Left renal cortex interstitium (tissue), 4 donors: ENCODE measurements at regions not wholly inside any gene's neighbourhood (a gene's known extent, or its start where the extent isn't known, plus 50 kb on each side); places are given as distances from the start of the nearest gene placed in this dataset.
A peak's percentile ranks its signal among the peaks of the same experiment; 100 is the strongest.

Experiments used
- DNase-seq, 4 donors: peaks; one replicate each; pipeline ENCODE4 v3.0.0-alpha.2; 2013; ENCODE audit warnings: low read depth in 4 of 4, low spot score in 2 of 4, missing footprints in 1 of 4

DNA sequence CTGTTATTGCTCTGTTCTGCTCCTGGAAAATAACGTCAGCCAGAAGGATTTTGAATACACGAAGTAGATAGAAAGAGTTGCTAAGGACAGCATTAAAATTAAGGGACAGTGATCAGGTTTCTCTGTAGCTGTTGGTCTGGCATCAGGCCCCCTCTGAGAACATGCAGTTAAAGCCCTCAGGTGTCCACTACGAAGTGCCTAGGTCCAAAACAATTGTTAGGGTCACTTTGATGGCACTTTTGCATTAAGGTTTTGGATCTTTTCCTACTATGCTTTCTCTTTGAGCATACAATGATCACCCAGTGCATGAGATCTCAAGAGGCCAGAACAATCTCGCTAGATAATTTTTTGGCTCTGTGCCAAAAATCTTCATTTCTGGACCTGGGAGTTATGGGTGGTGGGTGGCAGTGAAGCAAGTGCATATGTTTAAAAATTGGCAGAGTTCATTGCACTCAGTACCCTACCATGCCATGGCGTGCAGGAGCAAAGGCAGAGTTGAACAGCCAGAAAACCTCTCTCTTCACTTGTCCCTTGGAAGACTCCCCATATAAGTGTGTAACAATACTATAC, 797.6 kb downstream of the ROBO2 start:
- DNase-seq: no peak

GRCh38 chr3:77859156-77859555, 819.3 kb downstream of the ROBO2 start:
- no peak for DNase-seq

DNA sequence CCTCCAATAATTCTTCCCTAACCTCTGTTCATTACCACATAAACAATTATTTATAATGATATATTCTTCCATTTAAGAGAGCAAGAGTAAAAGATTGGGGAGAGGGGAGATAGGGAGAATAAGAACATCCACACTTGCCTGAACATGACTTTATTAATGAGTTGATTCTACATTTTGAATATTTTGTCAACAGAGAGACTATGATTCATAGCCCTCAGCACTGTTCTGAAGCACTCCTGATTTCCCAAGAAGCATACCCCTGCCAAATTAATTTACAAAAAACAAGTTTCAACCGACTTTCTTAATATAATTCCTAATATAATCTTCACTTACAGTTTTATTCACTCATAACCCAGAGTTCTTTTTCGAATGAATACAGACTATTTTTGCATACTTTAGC, 828.8 kb downstream of the ROBO2 start:
- DNase-seq: no peak

GRCh38 chr3:77869423-77869822, 829.5 kb downstream of the ROBO2 start:
- DNase-seq: no peak

DNA sequence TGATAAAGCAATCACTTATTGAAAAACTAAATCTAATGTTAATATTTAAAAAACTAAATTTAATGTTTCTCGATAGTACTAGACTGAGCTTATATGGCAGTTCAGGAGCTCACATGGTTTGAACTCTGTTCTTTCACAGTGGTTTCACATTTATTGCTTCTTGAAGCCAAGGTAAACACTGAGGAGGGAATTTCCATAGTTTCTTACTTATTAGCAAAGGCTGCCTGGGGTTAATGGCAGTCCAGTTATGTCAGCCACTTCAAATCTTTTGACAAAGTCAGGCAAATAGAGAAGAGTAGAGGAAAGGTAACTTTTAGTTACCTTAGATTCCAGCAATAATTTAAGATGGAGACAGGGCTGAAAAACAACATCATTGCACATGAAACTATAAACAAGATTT, 831.5 kb downstream of the ROBO2 start:
- no peak for DNase-seq

DNA sequence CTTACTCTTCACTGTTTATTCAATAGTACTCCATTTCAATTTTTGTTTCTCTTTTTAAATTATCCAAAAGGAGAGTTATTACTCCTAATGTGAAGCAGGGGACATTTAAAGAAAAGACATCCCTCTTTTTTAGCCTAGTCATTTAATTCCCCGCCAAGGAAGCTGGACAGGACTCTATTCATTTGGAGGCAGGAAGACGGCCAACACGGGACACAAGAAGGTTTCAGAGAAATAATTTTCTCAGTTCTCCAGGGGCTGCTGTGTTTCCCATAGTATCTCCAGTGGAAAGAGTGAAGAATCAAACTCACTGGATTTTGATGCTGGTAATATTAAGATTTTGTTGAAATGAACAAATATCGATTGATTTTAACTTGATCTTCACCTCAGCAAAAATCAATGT, 833.7 kb downstream of the ROBO2 start:
- DNase-seq: no peak

DNA sequence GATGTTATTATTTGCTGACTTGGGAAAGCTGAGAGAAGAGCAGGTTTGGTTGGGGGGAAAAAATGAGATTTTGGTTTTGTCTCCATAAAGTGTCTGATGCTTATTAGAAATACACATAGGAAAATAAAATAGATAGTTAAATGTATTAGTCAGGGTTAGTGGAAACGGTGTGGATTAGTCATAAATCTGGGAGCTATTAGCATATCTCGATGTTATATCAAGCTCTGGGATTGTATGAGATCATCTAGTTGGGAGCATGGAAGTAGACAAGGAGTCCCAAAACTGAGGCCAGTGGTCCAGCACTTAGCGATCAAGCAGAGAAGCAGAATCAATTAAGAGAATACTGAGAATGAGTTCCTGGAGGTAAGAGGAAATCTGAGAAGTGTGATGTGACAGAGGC, 845.5 kb downstream of the ROBO2 start:
- DNase-seq: no peak

GRCh38 chr3:77887611-77888010, 847.7 kb downstream of the ROBO2 start:
- DNase-seq: no peak

DNA sequence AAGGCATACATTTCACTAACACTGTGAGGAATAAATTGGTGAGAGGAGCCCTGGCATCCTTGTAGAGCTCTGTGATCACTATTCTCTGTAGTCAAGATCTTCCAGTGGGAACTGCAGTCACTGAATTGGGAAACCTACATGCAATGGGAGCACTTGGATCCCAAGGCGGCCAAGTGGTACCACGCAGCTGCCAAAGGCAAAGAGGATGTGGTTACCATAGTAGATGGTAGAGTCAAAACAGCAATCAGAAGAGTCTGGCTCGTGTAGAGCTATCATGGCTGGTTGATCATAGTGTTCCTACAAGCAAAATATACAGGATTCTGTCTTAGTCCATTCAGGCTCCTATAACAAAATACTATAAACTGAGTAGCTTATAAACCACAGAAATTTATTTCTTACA, 849.7 kb downstream of the ROBO2 start:
- no peak for DNase-seq

DNA sequence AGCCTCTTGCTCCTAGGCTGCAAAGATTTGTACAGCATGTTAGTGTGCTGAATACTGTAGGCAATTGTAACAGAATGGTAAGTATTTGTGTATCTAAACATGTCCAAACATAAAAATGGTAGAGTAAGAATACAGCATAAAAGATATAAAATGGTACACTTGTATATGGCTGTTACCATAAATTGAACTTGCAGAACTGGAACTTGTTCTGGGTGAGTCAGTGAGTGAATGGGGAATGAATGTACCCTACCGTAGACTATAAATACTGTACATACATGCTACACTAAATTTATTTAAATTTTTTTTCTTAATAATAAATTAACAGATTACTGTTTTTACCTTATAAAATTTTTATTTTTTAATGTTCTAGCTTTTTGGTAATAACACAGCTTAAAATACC, 858.7 kb downstream of the ROBO2 start:
- no peak for DNase-seq

DNA sequence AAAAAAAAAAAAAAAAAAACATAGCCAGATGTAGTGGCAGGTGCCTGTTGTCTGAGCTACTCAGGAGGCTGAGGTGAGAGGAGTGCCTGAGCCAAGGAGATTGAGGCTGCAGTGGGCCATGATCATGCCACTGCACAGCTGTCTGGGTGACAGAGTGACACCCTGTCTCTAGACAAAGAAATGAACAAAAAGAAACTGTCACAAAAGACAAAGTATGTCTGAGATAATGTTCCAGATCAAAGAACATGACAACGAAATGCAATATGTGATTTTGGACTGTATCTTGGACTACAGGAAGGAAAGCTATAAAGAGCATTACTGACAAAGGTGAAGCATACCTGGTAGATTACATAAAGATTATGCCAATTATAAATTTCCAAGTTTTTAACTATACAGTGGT, 862.8 kb downstream of the ROBO2 start:
- no peak for DNase-seq

DNA sequence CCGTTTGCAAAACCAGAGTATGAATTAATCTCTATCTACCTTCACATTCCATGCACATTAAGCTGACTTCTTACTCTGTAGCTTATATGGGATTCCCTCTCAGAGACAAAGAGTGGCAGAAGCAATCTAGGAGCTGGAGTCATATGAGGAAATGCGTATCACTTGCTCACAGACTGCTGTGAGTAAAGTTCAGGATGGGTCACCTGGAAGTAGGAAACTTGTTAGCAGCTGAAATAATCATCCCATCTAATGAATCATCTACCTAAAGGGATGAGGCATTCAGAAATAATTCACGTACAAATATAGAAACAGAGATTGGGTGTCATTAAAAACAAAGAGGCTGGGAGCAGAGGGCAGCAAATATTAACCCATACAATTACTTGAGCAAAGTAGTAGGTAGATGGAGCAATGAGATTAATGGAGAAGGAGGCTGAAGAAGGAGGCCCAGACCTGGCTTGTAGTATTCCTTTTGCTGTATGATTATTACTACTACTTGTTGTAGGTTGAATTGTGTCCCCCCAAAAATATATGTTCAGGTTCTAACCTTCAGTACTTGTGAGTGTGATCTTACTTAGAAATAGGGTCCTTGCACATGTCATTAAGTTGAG, 866.3 kb downstream of the ROBO2 start:
- DNase-seq: no peak

DNA sequence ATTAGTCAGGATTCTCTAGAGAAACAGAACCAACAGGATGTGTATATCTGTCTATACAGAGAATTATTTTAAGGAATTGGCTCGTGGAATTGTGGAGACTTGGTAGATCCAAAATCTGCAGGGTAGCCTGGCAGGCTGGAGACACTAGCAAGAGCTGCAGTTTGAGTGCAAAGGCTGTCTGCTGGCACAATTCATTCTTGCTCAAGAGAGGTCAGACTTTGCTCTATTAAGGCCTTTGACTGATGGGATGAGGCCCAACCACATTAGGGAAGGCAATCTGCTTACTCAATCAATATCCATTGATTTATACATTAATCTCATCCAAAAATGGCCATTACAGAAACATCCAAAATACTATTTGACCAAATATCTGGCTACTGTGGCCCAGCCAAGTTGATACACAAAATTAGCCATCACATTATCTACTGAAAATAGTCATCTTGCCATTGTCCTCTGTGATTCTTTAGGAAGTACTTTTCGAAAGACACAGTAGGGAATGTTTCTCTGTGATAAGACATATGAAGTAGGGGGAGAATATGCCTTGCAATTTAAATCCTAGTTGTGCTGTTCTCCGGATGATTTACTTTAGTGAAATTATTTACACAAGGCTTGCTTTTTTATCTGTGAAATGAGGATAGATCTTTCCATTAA, 873.8 kb downstream of the ROBO2 start:
- no peak for DNase-seq

GRCh38 chr3:77915336-77915735, 875.4 kb downstream of the ROBO2 start:
- no peak for DNase-seq

DNA sequence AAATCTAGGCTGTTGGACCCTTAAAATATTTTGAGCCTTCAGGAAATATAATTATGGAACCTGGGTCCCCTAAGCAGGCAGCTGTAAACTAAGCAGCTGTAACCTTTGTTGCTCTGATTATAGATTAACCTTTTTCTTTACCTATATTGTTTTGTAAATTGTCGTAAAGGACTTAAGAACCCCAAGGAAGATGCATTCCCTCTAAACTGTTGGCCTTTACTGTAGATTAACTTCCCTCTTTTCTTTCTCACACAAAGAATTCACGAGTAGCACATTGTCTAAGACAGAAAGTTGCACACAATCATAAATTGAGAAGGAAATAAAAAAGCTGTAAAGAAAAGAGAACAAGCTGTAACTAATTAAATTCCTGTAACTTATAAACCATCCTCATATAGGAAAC, 877.3 kb downstream of the ROBO2 start:
- DNase-seq: no peak

GRCh38 chr3:77919244-77919643, 879.3 kb downstream of the ROBO2 start:
- DNase-seq: no peak

DNA sequence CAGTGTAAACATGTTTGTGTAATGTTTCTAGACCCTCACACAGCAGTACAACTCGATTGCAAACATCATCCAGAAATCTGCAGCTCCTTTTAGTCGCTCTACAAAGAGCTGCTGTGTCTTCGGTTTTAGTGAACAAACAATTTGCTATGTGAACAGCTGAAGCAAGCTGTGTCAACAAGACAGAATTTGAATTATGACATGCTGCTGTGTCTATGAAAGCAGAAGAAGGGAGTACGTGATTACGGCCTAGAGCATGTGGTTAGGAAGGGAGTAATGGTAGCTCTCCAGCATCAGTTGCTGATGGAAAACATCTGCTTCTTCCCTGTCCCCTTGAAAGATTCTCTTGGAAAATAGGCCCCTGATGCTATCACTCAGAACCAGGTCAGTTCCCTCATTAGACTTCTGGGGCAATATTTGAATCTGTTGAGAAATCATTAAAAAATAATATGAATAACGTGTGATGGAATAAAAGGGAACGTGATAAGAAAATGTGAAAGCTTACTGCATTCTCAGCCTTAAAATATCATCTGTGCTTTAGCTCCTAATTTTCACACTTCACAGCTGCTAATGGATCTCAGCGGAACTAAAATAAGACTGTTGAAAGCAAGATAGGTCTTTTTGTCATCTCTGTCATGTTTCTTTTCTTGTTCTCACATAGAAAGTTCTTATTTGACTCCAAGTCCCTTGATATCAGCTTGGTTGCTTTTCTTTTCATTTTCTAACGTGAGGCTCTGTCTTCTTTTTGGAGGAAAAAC, 891.5 kb downstream of the ROBO2 start:
- DNase-seq: peak; percentile 64 to 78 (median 73)

GRCh38 chr3:77932926-77933325, 893.0 kb downstream of the ROBO2 start:
- no peak for DNase-seq

DNA sequence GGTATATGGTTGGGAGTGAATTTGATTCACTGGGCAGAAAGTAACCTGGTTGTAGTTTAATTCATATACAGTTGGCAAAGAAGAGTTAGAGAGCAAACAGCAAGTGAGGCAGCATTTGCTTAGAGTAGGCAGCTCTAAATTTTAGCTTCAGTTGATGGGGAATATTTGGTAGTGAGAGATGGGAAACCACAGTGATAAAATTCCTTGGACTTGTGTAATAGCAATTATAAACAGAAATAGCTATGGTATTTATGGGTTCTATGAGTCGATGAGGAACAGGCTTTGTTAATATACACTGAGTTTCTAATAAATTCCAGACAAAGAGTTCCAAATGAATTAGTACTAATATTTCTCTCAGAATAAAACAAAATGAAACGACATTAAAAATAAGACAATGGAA, 894.0 kb downstream of the ROBO2 start:
- no peak for DNase-seq

DNA sequence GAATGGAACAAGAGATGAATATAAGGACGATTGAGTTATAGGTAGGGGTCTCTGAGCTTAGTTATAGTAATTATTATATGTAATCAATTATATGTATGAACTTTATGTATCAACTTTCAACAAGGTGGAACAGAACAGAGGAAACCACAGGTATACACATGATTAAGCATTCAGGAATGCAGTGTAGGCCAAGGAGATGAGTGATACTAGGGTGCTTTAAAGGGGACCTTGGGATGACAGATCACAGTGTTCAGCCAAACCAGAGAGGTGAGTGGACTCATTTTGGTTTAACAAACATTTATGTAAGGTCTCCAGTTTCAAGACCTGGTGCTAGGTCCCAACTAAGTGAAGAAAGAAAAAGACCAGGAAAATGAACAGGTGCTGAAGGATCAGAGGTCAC, 895.5 kb downstream of the ROBO2 start:
- DNase-seq: no peak

- no peak for DNase-seq
Observed at GRCh38 chr3:77939726-77940125, 899.8 kb downstream of the ROBO2 start.

- no peak for DNase-seq
Observed at GRCh38 chr3:77943598-77943997, 903.7 kb downstream of the ROBO2 start.
